GM23248 (cell line): ENCODE measurements at regions not wholly inside any gene's neighbourhood (a gene's known extent, or its start where the extent isn't known, plus 50 kb on each side); places are given as distances from the start of the nearest gene placed in this dataset.

Experiments
- EZH2 ChIP-seq: fragments of 200-600 bp; sonication (generic); IDR thresholded peaks from 2 replicates; pipeline ENCODE4 v1.6.1; 2018; ENCODE audit warnings: antibody characterized with exemption, mild to moderate bottlenecking; ENCODE audit not compliant: insufficient read depth, poor library complexity, severe bottlenecking
- EZH2phosphoT487 ChIP-seq: fragments of 200-600 bp; sonication (generic); IDR thresholded peaks from 2 replicates; pipeline ENCODE4 v1.6.1; 2018; ENCODE audit warnings: antibody characterized with exemption, moderate library complexity, mild to moderate bottlenecking, low read depth; ENCODE audit not compliant: insufficient read depth

DNA sequence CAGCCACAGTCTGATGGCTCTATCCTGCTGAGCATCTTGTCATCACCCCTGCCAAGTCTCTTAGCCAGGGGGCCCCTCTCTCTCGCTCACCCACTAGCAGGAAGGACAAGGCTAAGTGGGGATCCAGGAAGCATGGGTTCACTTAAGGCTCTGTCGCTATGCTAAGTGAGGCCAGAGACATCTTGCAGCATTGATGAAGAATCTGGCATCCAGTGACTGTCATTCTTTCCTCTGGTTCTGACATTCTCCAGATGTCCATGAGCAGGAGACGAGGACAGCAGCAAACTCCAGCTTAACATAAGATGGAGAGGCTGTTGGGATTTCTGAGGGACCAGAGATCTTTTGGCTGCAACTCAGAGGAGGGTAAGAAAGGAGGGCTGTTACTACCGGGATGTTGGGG lies 230.2 kb downstream of the TSHZ3 start:
- no peak for TF ChIP-seq EZH2
- no peak for TF ChIP-seq EZH2phosphoT487
